ENCODE measurements at regions not wholly inside any gene's neighbourhood (a gene's known extent, or its start where the extent isn't known, plus 50 kb on each side); places are given as distances from the start of the nearest gene placed in this dataset.

GRCh38 chr4:24117975-24118374, 228.1 kb upstream of the PPARGC1A start:
- TF ChIP-seq POLR2A (IDR thresholded peaks at IDR 0.05): no peak
- no peak for TF ChIP-seq CTCF (IDR thresholded peaks at IDR 0.05)
